GM21723 (cell line): ENCODE measurements at regions not wholly inside any gene's neighbourhood (a gene's known extent, or its start where the extent isn't known, plus 50 kb on each side); places are given as distances from the start of the nearest gene placed in this dataset.
"Not testable (repeated sequence)": the region's sequence is repeated elsewhere in the genome, so short reads cannot be mapped to it uniquely, and the experiment has no call there.

Experiments
- ATAC-seq: cut with Tn5 transposase; IDR thresholded peaks from one replicate; pipeline ENCODE4 v1.9.1; 2021; ENCODE audit warnings: mild to moderate bottlenecking, moderate library complexity; ENCODE audit not compliant: unreplicated experiment

- ATAC-seq: no peak
These were observed 372.2 kb downstream of the DSEL start for GRCh38 chr18:67144329-67144728.

- no peak for ATAC-seq
These were observed 373.5 kb downstream of the DSEL start for GRCh38 chr18:67143028-67143427.

GRCh38 chr18:67142604-67143003 lies 373.9 kb downstream of the DSEL start:
- ATAC-seq: no peak

GRCh38 chr18:67140495-67140894 lies 376.0 kb downstream of the DSEL start:
- ATAC-seq: no peak

GRCh38 chr18:67139899-67140298 lies 376.6 kb downstream of the DSEL start:
- no peak for ATAC-seq

- ATAC-seq: no peak
These were observed 380.5 kb downstream of the DSEL start for GRCh38 chr18:67135981-67136380.

- no peak for ATAC-seq
These were observed 381.6 kb downstream of the DSEL start for GRCh38 chr18:67134911-67135310.

- ATAC-seq: no peak
These were observed 382.9 kb downstream of the DSEL start for GRCh38 chr18:67133669-67134068.

GRCh38 chr18:67132919-67133318 lies 383.6 kb downstream of the DSEL start:
- ATAC-seq: no peak

- ATAC-seq: no peak
These were observed 385.0 kb downstream of the DSEL start for GRCh38 chr18:67131498-67131897.

GRCh38 chr18:67126751-67127150 lies 389.8 kb downstream of the DSEL start:
- ATAC-seq: not testable (repeated sequence)

- no peak for ATAC-seq
These were observed 392.6 kb downstream of the DSEL start for GRCh38 chr18:67123901-67124300.

GRCh38 chr18:67117804-67118203 lies 398.7 kb downstream of the DSEL start:
- no peak for ATAC-seq

- no peak for ATAC-seq
These were observed 407.0 kb downstream of the DSEL start for GRCh38 chr18:67109535-67109934.

GRCh38 chr18:67108894-67109293 lies 407.6 kb downstream of the DSEL start:
- no peak for ATAC-seq

- ATAC-seq: peak; percentile 92
These were observed 411.7 kb downstream of the DSEL start for GRCh38 chr18:67104700-67105284.

- no peak for ATAC-seq
These were observed 422.4 kb downstream of the DSEL start for GRCh38 chr18:67094123-67094522.

- ATAC-seq: no peak
These were observed 424.4 kb downstream of the DSEL start for GRCh38 chr18:67092141-67092540.

GRCh38 chr18:67081482-67082211 lies 434.9 kb downstream of the DSEL start:
- ATAC-seq: no peak

GRCh38 chr18:67080601-67081000 lies 435.9 kb downstream of the DSEL start:
- no peak for ATAC-seq

GRCh38 chr18:67074309-67074708 lies 442.2 kb downstream of the DSEL start:
- ATAC-seq: no peak

GRCh38 chr18:67072791-67073190 lies 443.7 kb downstream of the DSEL start:
- no peak for ATAC-seq

- ATAC-seq: no peak
These were observed 447.9 kb downstream of the DSEL start for GRCh38 chr18:67068608-67069007.
